Caco-2 (cell line): ENCODE measurements at regions not wholly inside any gene's neighbourhood (a gene's known extent, or its start where the extent isn't known, plus 50 kb on each side); places are given as distances from the start of the nearest gene placed in this dataset.
"Not testable (repeated sequence)": the region's sequence is repeated elsewhere in the genome, so short reads cannot be mapped to it uniquely, and the experiment has no call there.

Source experiments
- BruUV-seq: library from RNA; stranded (reverse); fragments of 400-500 nt; replicated peaks from 2 replicates; lab custom pipeline; 2021; lab: Mats Ljungman, UMichigan
- CTCF ChIA-PET: fragments of 300-600 bp; sonication (Branson Sonifier 250); formaldehyde crosslinking; loops from one replicate; lab custom pipeline; 2022; ENCODE audit warnings: antibody characterized with exemption; lab: Charles Lee
- POLR2A ChIA-PET: fragments of 300-600 bp; sonication (Branson Sonifier 250); formaldehyde crosslinking; loops from one replicate; lab custom pipeline; 2022; ENCODE audit warnings: antibody characterized with exemption; lab: Charles Lee
- DNase-seq, 2 experiments: peaks; one replicate each; pipeline versions ENCODE4 v3.0.0 to v3.0.0-alpha.2; 2020 to 2022
- H3K27me3 ChIP-seq: replicated peaks from 2 replicates; pipeline ENCODE4 v1.6.0; 2011; ENCODE audit warnings: low read length; ENCODE audit not compliant: control insufficient read depth, insufficient read depth
- H3K36me3 ChIP-seq: 2 replicates; pipeline ENCODE4 v1.5.1; 2011; ENCODE audit warnings: low read length; ENCODE audit not compliant: control insufficient read depth, insufficient read depth
- H3K4me1 ChIP-seq: fragments of 250-450 bp; sonication (Bioruptor Pico); 2 replicates; pipeline ENCODE4 v1.5.1; 2020; ENCODE audit warnings: mild to moderate bottlenecking
- H3K4me3 ChIP-seq: 2 replicates; pipeline ENCODE4 v1.5.1; 2011; ENCODE audit warnings: low read depth, mild to moderate bottlenecking, control low read depth, low read length
- H3K9me3 ChIP-seq: fragments of 250-450 bp; sonication (Bioruptor Pico); 2 replicates; pipeline ENCODE4 v1.5.1; 2020; ENCODE audit warnings: mild to moderate bottlenecking, moderate library complexity
- H3K27ac Mint-ChIP-seq: one replicate; pipeline ENCODE4 v1.8.0; 2022; ENCODE audit warnings: mixed read lengths; ENCODE audit not compliant: unreplicated experiment
- H3K27me3 Mint-ChIP-seq: one replicate; pipeline ENCODE4 v1.8.0; 2022; ENCODE audit warnings: mixed read lengths; ENCODE audit not compliant: insufficient read depth, unreplicated experiment
- H3K36me3 Mint-ChIP-seq: one replicate; pipeline ENCODE4 v1.8.0; 2022; ENCODE audit warnings: mild to moderate bottlenecking, mixed read lengths; ENCODE audit not compliant: insufficient read depth, unreplicated experiment
- H3K4me1 Mint-ChIP-seq: one replicate; pipeline ENCODE4 v1.8.0; 2022; ENCODE audit warnings: low read depth, mixed read lengths; ENCODE audit not compliant: unreplicated experiment
- H3K4me3 Mint-ChIP-seq: one replicate; pipeline ENCODE4 v1.8.0; 2022; ENCODE audit warnings: mild to moderate bottlenecking, moderate library complexity, mixed read lengths; ENCODE audit not compliant: unreplicated experiment
- H3K9me3 Mint-ChIP-seq: one replicate; pipeline ENCODE4 v1.8.0; 2022; ENCODE audit warnings: mixed read lengths; ENCODE audit not compliant: unreplicated experiment
- CTCF ChIP-seq, 2 experiments: fragments of 200-600 bp in 1 of 2; IDR thresholded peaks; 1 replicate in 1 of 2; 2 replicates in 1 of 2; pipeline versions ENCODE4 v1.5.1 to v1.8.0; 2011 to 2022; ENCODE audit warnings: antibody characterized with exemption in 1 of 2, control low read depth in 1 of 2, inconsistent platforms in 1 of 2, low read depth in 1 of 2, low read length in 1 of 2, mild to moderate bottlenecking in 1 of 2, moderate library complexity in 1 of 2; ENCODE audit not compliant: insufficient read depth in 1 of 2, severe bottlenecking in 1 of 2, unreplicated experiment in 1 of 2
- intact Hi-C: fragments of 100-400 bp; cut with micrococcal nuclease; formaldehyde crosslinking; loops from one replicate; pipeline ENCODE4 v1.10.0; 2022; ENCODE audit not compliant: unreplicated experiment

DNA sequence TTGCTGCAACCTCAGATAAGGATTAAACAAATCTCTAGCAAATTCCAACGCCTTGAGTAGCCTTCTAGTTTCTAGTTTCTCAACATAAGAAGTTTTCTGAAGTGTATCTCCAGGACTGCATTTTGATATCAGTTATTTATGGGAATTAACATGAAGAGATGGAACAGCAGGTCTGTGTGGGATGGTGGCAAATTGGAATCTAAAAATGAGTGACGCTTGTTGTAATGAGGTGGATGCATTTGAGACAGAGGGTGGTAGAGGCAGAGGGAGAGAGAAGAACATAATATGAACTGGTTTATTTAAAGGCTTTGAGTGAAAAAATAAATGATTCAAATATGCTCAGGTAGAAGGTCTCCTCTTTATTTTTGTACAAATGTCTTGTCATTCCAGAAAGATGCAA, 446.8 kb upstream of the GCFC2 start:
- H3K4me3 ChIP-seq, result no peak overlapping the region
- TF ChIP-seq CTCF (IDR thresholded peaks at IDR 0.05; ENCODE audit: insufficient read depth in 1 of 2, low read depth in 1 of 2, low read length in 1 of 2, severe bottlenecking in 1 of 2, unreplicated experiment in 1 of 2), result no peak
- no peaks in the 10 kb centered on the region for H3K4me1 Mint-ChIP-seq
- H3K4me3 Mint-ChIP-seq, result no peak overlapping the region
- H3K27ac Mint-ChIP-seq, result no peak overlapping the region
- H3K36me3 ChIP-seq, result no peaks in the 10 kb centered on the region
- no peaks in the 10 kb centered on the region for H3K4me1 ChIP-seq
- H3K9me3 ChIP-seq, result no peaks in the 10 kb centered on the region
- H3K27me3 Mint-ChIP-seq, result no peaks in the 10 kb centered on the region
- ChIA-PET CTCF (no interaction called here), POLR2A (no interaction called here)
- no peaks in the 10 kb centered on the region for H3K9me3 Mint-ChIP-seq
- no TSS peak for BruUV-seq
- intact Hi-C loops, result no loop called here
- DNase-seq, result no peak
- no peaks in the 10 kb centered on the region for H3K27me3 ChIP-seq
- no peaks in the 10 kb centered on the region for H3K36me3 Mint-ChIP-seq

DNA sequence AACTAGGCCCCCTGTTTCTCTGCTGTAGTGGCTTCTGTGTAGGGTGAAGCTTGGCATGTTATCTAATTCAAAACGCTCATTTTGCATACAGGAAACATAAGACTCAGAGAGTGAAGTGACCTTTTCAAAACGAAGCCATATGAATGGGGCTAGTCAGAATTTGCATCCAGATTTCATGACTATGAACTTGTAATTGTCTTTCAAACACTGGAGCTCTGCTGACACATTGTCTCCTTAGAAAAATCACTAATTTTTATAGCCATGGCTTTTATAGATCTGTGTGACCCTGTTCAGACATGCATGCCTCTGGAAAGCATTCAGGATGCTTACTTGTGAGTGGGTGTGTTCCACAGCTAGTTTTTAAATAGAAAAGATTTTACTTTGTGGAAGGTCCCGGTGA, 444.3 kb upstream of the GCFC2 start:
- POLR2A ChIA-PET, result no interaction called here
- no peaks in the 10 kb centered on the region for H3K4me1 Mint-ChIP-seq

DNA sequence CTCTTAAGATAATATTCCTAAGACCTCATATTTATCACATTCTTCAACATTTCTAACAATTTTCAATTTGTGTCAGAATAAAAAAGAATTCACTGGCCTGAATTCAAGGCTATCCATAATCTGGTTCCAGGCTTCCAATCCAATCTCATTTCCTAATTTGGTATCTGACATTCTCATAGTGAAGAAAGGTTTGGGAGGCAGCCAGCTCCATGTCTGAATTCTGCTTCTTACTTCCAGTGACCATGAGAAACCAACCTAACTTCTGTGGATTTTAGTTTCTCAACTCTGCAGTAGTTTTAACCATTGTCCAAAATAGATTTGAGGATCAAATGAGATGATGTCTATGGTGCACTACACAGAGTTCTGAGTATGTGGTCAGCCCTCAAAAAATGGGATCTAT, 439.1 kb upstream of the GCFC2 start:
- Histone ChIP-seq H3K36me3 (no peaks in the 10 kb centered on the region), H3K4me3 (no peak overlapping the region), H3K4me1 (no peaks in the 10 kb centered on the region), H3K27me3 (no peaks in the 10 kb centered on the region), H3K9me3 (no peaks in the 10 kb centered on the region; the same call in 1 of the 2 replicates)
- POLR2A ChIA-PET, result no interaction called here
- no peak for DNase-seq
- CTCF ChIA-PET, result no interaction called here
- no TSS peak for BruUV-seq
- TF ChIP-seq CTCF (IDR thresholded peaks at IDR 0.05; ENCODE audit: insufficient read depth in 1 of 2, low read depth in 1 of 2, low read length in 1 of 2, severe bottlenecking in 1 of 2, unreplicated experiment in 1 of 2), result no peak
- H3K9me3 Mint-ChIP-seq, result peaks cover 15% of the 10 kb centered on the region
- no peaks in the 10 kb centered on the region for H3K27me3 Mint-ChIP-seq
- H3K4me3 Mint-ChIP-seq, result no peak overlapping the region
- H3K4me1 Mint-ChIP-seq, result no peaks in the 10 kb centered on the region
- no peak overlapping the region for H3K27ac Mint-ChIP-seq
- intact Hi-C loops, result no loop called here
- H3K36me3 Mint-ChIP-seq, result no peaks in the 10 kb centered on the region

More for the DNA sequence above, 444.3 kb upstream of the GCFC2 start:
- no peak for DNase-seq
- Mint-ChIP-seq H3K27me3 (no peaks in the 10 kb centered on the region), H3K36me3 (no peaks in the 10 kb centered on the region), H3K27ac (no peak overlapping the region), H3K9me3 (no peaks in the 10 kb centered on the region), H3K4me3 (no peak overlapping the region)
- Histone ChIP-seq H3K4me3 (no peak overlapping the region), H3K4me1 (no peaks in the 10 kb centered on the region), H3K9me3 (no peaks in the 10 kb centered on the region), H3K36me3 (no peaks in the 10 kb centered on the region), H3K27me3 (no peaks in the 10 kb centered on the region)
- no TSS peak for BruUV-seq
- intact Hi-C loops, result no loop called here
- no peak for TF ChIP-seq CTCF (IDR thresholded peaks at IDR 0.05; ENCODE audit: insufficient read depth in 1 of 2, low read depth in 1 of 2, low read length in 1 of 2, severe bottlenecking in 1 of 2, unreplicated experiment in 1 of 2)
- CTCF ChIA-PET, result no interaction called here

GRCh38 chr2:76139303-76139702, 428.6 kb upstream of the GCFC2 start:
- H3K4me1 Mint-ChIP-seq, DNase-seq, H3K36me3 Mint-ChIP-seq, H3K27ac Mint-ChIP-seq, CTCF ChIA-PET, H3K4me3 ChIP-seq, H3K4me1 ChIP-seq, H3K36me3 ChIP-seq, POLR2A ChIA-PET, intact Hi-C loops, H3K4me3 Mint-ChIP-seq, H3K27me3 Mint-ChIP-seq, H3K9me3 ChIP-seq, H3K27me3 ChIP-seq, BruUV-seq: not testable (repeated sequence)
- H3K9me3 Mint-ChIP-seq, result peaks cover 45% of the 10 kb centered on the region
